Mesendoderm (in vitro differentiated cells): ENCODE measurements at regions not wholly inside any gene's neighbourhood (a gene's known extent, or its start where the extent isn't known, plus 50 kb on each side); places are given as distances from the start of the nearest gene placed in this dataset.

ENCODE experiments used
- DNase-seq: peaks from one replicate; pipeline ENCODE4 v3.0.0; 2013
- H2AK5ac ChIP-seq: 2 replicates; pipeline ENCODE4 v1.6.1; 2013; ENCODE audit warnings: low read length, inconsistent platforms
- H2BK120ac ChIP-seq: 2 replicates; pipeline ENCODE4 v1.6.1; 2013; ENCODE audit warnings: low read depth, mild to moderate bottlenecking, low read length, moderate library complexity, mixed read lengths
- H2BK15ac ChIP-seq: replicated peaks from 2 replicates; pipeline ENCODE4 v1.6.1; 2013; ENCODE audit warnings: low read depth, mild to moderate bottlenecking, moderate library complexity
- H2BK5ac ChIP-seq: 2 replicates; pipeline ENCODE4 v1.6.1; 2013; ENCODE audit warnings: low read length, inconsistent platforms
- H3K18ac ChIP-seq: 2 replicates; pipeline ENCODE4 v1.6.1; 2013; ENCODE audit warnings: mild to moderate bottlenecking, low read length, mixed read lengths
- H3K23ac ChIP-seq: one replicate; pipeline ENCODE4 v1.6.1; 2013; ENCODE audit warnings: low read length
- H3K27ac ChIP-seq: 2 replicates; pipeline ENCODE4 v1.5.1; 2013; ENCODE audit warnings: low read depth, mild to moderate bottlenecking, inconsistent platforms, low read length, moderate library complexity
- H3K27me3 ChIP-seq: 2 replicates; pipeline ENCODE4 v1.6.1; 2013; ENCODE audit warnings: low read length, control low read depth, mild to moderate bottlenecking, inconsistent platforms; ENCODE audit not compliant: insufficient read depth, poor library complexity
- H3K36me3 ChIP-seq: 2 replicates; pipeline ENCODE4 v1.6.1; 2013; ENCODE audit warnings: low read length, inconsistent platforms; ENCODE audit not compliant: control insufficient read depth, insufficient read depth
- H3K4ac ChIP-seq: one replicate; pipeline ENCODE4 v1.6.1; 2013; ENCODE audit warnings: low read depth, mild to moderate bottlenecking, low read length, moderate library complexity
- H3K4me1 ChIP-seq: 2 replicates; pipeline ENCODE4 v1.6.1; 2013; ENCODE audit warnings: low read depth, low read length, inconsistent platforms; ENCODE audit not compliant: control insufficient read depth
- H3K4me2 ChIP-seq: 2 replicates; pipeline ENCODE4 v1.6.1; 2013; ENCODE audit warnings: low read length
- H3K4me3 ChIP-seq: 2 replicates; pipeline ENCODE4 v1.5.1; 2013; ENCODE audit warnings: mild to moderate bottlenecking, low read length
- H3K56ac ChIP-seq: one replicate; pipeline ENCODE4 v1.6.1; 2013; ENCODE audit warnings: low read length
- H3K79me1 ChIP-seq: 2 replicates; pipeline ENCODE4 v1.6.1; 2013; ENCODE audit warnings: low read length, inconsistent platforms
- H3K79me2 ChIP-seq: 2 replicates; pipeline ENCODE4 v1.6.1; 2013; ENCODE audit warnings: mild to moderate bottlenecking, low read length; ENCODE audit not compliant: control insufficient read depth, insufficient read depth
- H3K9ac ChIP-seq: 2 replicates; pipeline ENCODE4 v1.6.1; 2013; ENCODE audit warnings: low read length, inconsistent platforms
- H4K5ac ChIP-seq: one replicate; pipeline ENCODE4 v1.6.1; 2013; ENCODE audit warnings: low read length
- H4K8ac ChIP-seq: one replicate; pipeline ENCODE4 v1.6.1; 2013; ENCODE audit warnings: low read depth, mild to moderate bottlenecking, control low read depth, low read length, moderate library complexity
- WGBS: extraction: QIAGEN DNeasy Blood & Tissue Kit; methylation state at CpG from one replicate; pipeline ENCODE4 v1.1.7; 2013; ENCODE audit warnings: low lambda C conversion rate, missing lambda C conversion rate; ENCODE audit not compliant: insufficient coverage; ENCODE audit errors: extremely low coverage; 5-methylcytosine and 5-hydroxymethylcytosine counted together

DNA sequence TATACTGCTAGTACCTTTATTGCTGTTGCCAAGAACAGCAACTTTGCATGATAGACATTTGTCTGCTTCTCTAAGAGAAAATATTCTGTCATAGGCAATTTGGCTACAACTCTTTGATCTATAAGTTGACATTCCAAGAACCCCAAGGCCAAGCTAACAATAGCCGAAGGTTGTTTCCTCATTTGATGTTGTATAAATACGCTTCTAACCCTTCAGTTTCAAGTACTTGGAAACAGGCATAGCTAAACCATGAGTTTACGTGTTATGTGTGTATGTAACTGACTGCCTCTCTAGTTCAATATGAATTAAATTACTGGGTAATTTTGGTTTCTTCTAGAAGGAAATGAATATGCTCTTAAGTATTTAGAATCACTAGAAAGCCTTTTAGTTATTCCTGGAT, 1034.0 kb downstream of the TLE4 start:
- H3K4ac ChIP-seq = no peak overlapping the region
- H2AK5ac ChIP-seq = no peak overlapping the region
- H3K36me3 ChIP-seq = no peaks in the 10 kb centered on the region
- no peaks in the 10 kb centered on the region for H3K79me2 ChIP-seq
- H3K79me1 ChIP-seq = no peaks in the 10 kb centered on the region
- WGBS = no CpG with 5 or more reads among the region's 3 CpGs
- no peak overlapping the region for H3K23ac ChIP-seq
- no peak overlapping the region for H4K8ac ChIP-seq
- H3K4me1 ChIP-seq = no peaks in the 10 kb centered on the region
- H3K27ac ChIP-seq = no peak overlapping the region
- H3K9ac ChIP-seq = no peak overlapping the region
- no peak overlapping the region for H3K56ac ChIP-seq
- no peak overlapping the region for H3K4me3 ChIP-seq
- no peak overlapping the region for H3K4me2 ChIP-seq
- H3K18ac ChIP-seq = no peak overlapping the region
- H4K5ac ChIP-seq = no peak overlapping the region
- H3K27me3 ChIP-seq = no peaks in the 10 kb centered on the region
- no peak overlapping the region for H2BK5ac ChIP-seq
- H2BK120ac ChIP-seq = no peak overlapping the region
- H2BK15ac ChIP-seq = no peak overlapping the region
- no peak for DNase-seq

DNA sequence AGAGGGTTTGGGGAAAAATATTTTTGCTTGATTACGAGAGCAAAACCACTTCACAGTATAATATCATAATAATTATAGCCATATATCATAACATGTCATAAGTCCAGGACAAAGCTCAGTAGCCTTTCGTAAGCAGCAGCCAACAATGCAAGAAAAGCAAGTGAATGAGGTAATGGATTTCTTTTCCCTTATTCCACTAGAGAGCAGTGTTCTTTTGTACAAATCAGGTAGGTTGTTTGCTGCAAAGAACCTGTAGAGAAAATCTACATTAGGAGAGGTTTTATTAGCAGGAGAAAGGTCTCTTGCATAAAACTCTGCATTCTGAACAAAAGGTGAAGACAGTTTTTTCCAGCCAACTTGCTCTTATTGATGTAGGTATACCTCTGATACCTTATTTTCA, 1033.4 kb downstream of the TLE4 start:
- Histone ChIP-seq H3K79me2 (no peaks in the 10 kb centered on the region), H3K27me3 (no peaks in the 10 kb centered on the region), H3K36me3 (no peaks in the 10 kb centered on the region), H4K5ac (no peak overlapping the region), H3K56ac (no peak overlapping the region), H3K23ac (no peak overlapping the region), H3K27ac (no peak overlapping the region), H3K79me1 (no peaks in the 10 kb centered on the region), H2BK15ac (no peak overlapping the region), H3K4ac (no peak overlapping the region), H3K4me3 (no peak overlapping the region), H2BK120ac (no peak overlapping the region), H3K18ac (no peak overlapping the region), H2AK5ac (no peak overlapping the region), H3K4me1 (no peaks in the 10 kb centered on the region), H3K4me2 (no peak overlapping the region), H3K9ac (no peak overlapping the region), H2BK5ac (no peak overlapping the region), H4K8ac (no peak overlapping the region)
- peak; percentile 72 for DNase-seq
- WGBS = no CpG with 5 or more reads among the region's 2 CpGs

DNA sequence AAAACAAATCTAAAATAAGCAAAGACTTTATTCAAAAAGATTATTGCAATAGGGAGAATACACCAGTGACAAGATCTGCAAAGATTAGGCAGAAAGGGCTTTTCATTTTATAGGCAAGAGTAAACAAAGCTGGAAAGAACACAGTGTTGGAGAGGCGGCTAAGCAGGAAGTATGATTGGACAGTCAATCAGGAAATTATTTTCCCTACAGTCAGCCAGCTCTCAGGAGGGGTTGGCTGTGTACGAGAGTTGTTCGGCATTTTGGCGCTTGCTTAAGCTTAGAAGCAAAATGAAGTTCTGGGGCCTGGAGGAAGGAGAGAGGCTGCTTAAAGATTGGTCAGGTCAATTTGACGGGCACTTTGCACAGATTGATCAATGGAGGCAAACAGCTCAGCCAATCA, 1030.5 kb downstream of the TLE4 start:
- no peak overlapping the region for H3K23ac ChIP-seq
- no peak for DNase-seq
- H3K27me3 ChIP-seq = no peaks in the 10 kb centered on the region
- no peak overlapping the region for H2AK5ac ChIP-seq
- no peak overlapping the region for H2BK15ac ChIP-seq
- no peak overlapping the region for H3K4me2 ChIP-seq
- H3K18ac ChIP-seq = no peak overlapping the region
- H3K4me1 ChIP-seq = no peaks in the 10 kb centered on the region
- no peak overlapping the region for H3K27ac ChIP-seq
- no peak overlapping the region for H3K56ac ChIP-seq
- H2BK120ac ChIP-seq = no peak overlapping the region
- H4K8ac ChIP-seq = no peak overlapping the region
- H3K4ac ChIP-seq = no peak overlapping the region
- no peak overlapping the region for H2BK5ac ChIP-seq
- no CpG with 5 or more reads among the region's 5 CpGs for WGBS
- H4K5ac ChIP-seq = no peak overlapping the region
- H3K9ac ChIP-seq = no peak overlapping the region
- no peaks in the 10 kb centered on the region for H3K79me2 ChIP-seq
- no peak overlapping the region for H3K4me3 ChIP-seq
- H3K36me3 ChIP-seq = no peaks in the 10 kb centered on the region
- no peaks in the 10 kb centered on the region for H3K79me1 ChIP-seq

- H3K27me3 ChIP-seq = no peaks in the 10 kb centered on the region
- no peak overlapping the region for H2BK15ac ChIP-seq
- DNase-seq = no peak
- no peak overlapping the region for H2BK5ac ChIP-seq
- H3K4me1 ChIP-seq = no peaks in the 10 kb centered on the region
- H2AK5ac ChIP-seq = no peak overlapping the region
- no peaks in the 10 kb centered on the region for H3K36me3 ChIP-seq
- H4K8ac ChIP-seq = no peak overlapping the region
- H3K4me3 ChIP-seq = no peak overlapping the region
- H3K27ac ChIP-seq = no peak overlapping the region
- no peaks in the 10 kb centered on the region for H3K79me2 ChIP-seq
- no peak overlapping the region for H2BK120ac ChIP-seq
- H3K23ac ChIP-seq = no peak overlapping the region
- H3K79me1 ChIP-seq = no peaks in the 10 kb centered on the region
- H3K56ac ChIP-seq = no peak overlapping the region
- no peak overlapping the region for H3K4ac ChIP-seq
- H4K5ac ChIP-seq = no peak overlapping the region
- no peak overlapping the region for H3K18ac ChIP-seq
- no peak overlapping the region for H3K9ac ChIP-seq
- no peak overlapping the region for H3K4me2 ChIP-seq
Observed at GRCh38 chr9:80596579-80596978, 1024.8 kb downstream of the TLE4 start.

- Histone ChIP-seq H3K27ac (no peak overlapping the region), H3K27me3 (no peaks in the 10 kb centered on the region), H2BK120ac (no peak overlapping the region), H2BK5ac (no peak overlapping the region), H4K8ac (no peak overlapping the region), H3K4me2 (no peak overlapping the region), H3K56ac (no peak overlapping the region), H3K79me2 (no peaks in the 10 kb centered on the region), H3K4ac (no peak overlapping the region), H4K5ac (no peak overlapping the region), H3K18ac (no peak overlapping the region), H3K79me1 (no peaks in the 10 kb centered on the region), H2BK15ac (no peak overlapping the region), H3K4me3 (no peak overlapping the region), H3K4me1 (no peaks in the 10 kb centered on the region), H3K9ac (no peak overlapping the region), H3K23ac (no peak overlapping the region), H3K36me3 (no peaks in the 10 kb centered on the region), H2AK5ac (no peak overlapping the region)
- WGBS = no CpG with 5 or more reads among the region's 4 CpGs
- DNase-seq = no peak
Observed at GRCh38 chr9:80595192-80595591, 1023.4 kb downstream of the TLE4 start.

DNA sequence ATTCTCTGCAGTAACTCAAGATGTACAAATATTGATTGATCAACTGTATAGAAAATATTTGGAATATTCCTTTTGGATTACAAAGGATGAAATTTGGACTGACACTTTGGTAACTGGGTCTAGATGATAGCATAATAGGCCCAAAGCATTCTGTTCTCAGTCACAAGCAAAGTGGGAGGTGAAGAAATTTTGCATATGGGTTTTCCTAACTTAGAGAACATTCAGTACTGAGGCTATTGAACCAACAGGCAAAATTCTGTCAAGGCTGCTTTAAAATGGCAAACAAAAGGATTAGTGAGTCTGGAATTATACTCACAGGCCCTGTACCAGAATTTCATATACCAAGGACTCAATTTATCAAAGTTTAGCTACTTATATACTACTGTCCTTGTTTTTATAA, 1020.6 kb downstream of the TLE4 start:
- Histone ChIP-seq H3K79me1 (no peaks in the 10 kb centered on the region), H2BK120ac (no peak overlapping the region), H3K4me3 (no peak overlapping the region), H3K9ac (no peak overlapping the region), H2AK5ac (no peak overlapping the region), H3K36me3 (no peaks in the 10 kb centered on the region), H3K27ac (no peak overlapping the region), H4K5ac (no peak overlapping the region), H3K4me2 (no peak overlapping the region), H3K79me2 (no peaks in the 10 kb centered on the region), H2BK15ac (no peak overlapping the region), H4K8ac (no peak overlapping the region), H2BK5ac (no peak overlapping the region), H3K23ac (no peak overlapping the region), H3K4ac (no peak overlapping the region), H3K56ac (no peak overlapping the region), H3K4me1 (no peaks in the 10 kb centered on the region), H3K27me3 (no peaks in the 10 kb centered on the region), H3K18ac (no peak overlapping the region)
- DNase-seq = no peak
